ENCODE measurements at regions not wholly inside any gene's neighbourhood (a gene's known extent, or its start where the extent isn't known, plus 50 kb on each side); places are given as distances from the start of the nearest gene placed in this dataset.
A peak's percentile ranks its signal among the peaks of the same experiment; 100 is the strongest.
"Not testable (repeated sequence)": the region's sequence is repeated elsewhere in the genome, so short reads cannot be mapped to it uniquely, and the experiment has no call there.

DNA sequence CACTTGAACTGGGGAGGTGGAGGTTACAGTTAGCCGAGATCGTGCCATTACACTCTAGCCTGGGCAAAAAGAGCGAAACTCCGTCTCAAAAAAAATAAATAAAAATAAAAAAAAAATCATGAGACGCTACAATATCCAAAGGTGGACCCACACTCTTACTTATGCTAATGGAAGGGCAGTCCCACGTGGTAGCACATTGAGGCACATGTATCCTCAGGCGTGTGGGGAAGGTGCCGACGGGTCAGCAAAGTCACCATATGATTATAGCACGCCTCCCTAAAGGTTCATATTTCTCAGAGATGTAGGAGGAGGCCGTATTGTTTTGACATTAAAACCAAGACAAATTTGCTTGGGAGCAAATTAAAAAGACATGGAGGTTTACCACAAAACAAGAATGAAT is 201.6 kb downstream of the LRRC70 start:
- ATAC-seq = no peak
- intact Hi-C loops (cut with DNase I, micrococcal nuclease) = loop anchor here in 1 of 2 donors (5.0 kb wide), 1 partner anchor 318 kb away; no protein-coding TSS in a partner anchor
- no peak for DNase-seq

DNA sequence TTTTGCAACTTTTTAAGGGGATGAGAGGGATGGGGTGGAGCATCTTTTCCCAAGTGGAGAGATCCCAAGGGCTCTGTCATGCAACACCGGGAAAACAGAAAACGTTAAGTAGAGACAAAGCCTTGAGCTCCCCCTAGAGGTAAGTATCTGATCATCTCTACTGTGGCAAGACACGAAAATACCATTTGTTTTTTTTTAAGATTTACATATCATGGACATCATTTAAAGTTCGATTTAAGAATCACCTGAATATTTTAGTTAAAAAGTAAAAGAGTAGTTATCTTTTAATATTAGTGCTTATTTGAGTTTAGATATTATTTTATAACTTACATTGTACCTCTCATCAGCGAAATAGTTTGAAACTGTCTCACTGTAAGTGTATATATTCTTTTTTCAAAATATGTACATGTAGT is 200.4 kb downstream of the LRRC70 start:
- ATAC-seq (peak; percentile 76), DNase-seq (no peak)
- intact Hi-C loops (cut with DNase I, micrococcal nuclease) = no loop called here

DNA sequence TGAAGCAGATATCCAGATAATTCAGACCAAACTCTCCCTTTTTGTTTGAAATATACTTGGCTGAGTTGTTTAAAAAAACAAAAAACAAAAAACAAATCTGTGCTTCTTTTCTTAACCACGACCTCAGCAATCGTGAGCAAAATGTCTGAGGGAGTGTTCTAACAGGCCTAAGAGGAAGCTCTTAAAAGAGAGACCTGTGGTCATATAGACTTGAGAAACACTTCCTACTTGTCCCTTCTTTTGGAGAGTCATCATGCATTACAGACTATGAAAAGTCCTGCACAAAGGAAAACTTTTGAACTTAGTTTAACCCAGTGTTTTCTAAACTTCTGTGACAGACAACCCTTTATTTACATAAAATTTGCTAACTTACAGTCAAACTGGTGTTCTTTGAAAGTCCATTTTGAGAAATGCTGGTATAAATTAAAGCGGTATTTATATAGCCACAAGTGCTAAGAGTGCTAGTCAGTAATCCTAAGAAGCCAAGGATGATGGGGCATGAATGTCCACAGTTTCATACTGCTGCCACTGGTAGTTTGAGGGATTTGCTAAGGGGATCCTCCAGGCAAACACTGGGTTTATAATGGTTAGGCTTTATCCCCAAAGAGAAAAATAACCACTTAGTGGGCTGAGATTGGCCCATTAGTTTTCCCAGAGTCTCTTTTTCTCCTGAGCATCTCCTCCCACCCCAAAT is 199.8 kb downstream of the LRRC70 start:
- no peak for ATAC-seq
- DNase-seq = no peak
- intact Hi-C loops (cut with DNase I, micrococcal nuclease) = no loop called here

DNA sequence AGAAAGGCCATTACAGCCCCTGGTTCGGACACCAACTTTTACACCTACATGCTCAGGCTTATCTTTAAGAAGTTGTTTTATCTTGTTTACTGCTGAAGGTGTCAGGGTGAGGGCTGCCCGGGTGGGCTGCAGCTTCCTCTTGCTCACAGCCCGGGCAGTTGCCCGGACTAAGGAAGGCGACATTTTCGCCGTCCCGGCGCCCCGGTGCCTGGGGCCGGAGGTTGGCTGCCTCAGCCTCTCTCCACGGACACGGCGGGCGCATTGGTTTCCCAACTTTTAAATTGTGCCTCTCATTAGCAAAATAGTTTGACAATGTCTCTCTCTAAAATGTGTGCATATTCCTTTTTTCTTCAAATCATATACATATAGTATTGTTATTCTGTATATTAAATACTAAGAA is 198.5 kb downstream of the LRRC70 start:
- DNase-seq; intact Hi-C loops (cut with DNase I, micrococcal nuclease): not testable (repeated sequence)

DNA sequence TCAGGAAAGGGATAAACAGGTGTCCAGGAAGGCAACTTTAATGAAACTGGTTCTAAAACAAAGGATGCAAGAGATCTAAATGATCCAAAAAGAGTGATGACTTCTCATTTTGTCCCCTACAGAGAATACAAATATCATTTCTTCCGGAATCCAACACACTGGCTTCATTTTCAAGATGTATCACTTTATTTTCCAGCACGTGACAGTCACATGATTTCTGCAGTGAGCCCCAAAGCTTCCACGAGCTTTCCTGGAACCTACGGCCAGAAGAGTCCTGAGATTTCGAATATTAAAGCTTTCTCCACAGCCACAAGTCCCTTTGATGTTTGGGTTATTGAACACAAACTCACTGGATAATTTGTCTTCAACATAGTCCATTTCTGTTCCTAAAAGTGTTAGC is 198.0 kb downstream of the LRRC70 start:
- DNase-seq; ATAC-seq; intact Hi-C loops (cut with DNase I, micrococcal nuclease): not testable (repeated sequence)

More for the DNA sequence above, 198.5 kb downstream of the LRRC70 start:
- not testable (repeated sequence) for ATAC-seq

DNA sequence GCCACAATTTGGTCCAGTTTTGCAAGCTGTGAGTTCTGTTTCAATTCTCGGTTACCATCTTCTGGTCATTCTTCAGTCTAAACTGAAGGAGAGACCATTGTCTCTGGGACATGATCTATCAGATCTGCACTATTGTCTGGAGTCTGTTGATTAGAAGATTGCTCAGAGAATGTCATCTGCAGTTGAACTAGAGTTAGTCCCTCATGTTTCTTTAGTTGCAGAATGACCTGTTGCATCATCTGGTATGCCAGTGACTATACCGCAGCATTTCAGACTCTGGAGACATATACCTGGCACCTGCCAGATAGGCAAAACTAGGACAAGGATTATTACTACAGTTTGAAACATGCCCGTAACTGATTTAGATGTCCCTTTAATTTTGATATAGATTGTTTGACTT is 194.8 kb downstream of the LRRC70 start:
- ATAC-seq = no peak
- intact Hi-C loops (cut with DNase I, micrococcal nuclease) = no loop called here
- no peak for DNase-seq

DNA sequence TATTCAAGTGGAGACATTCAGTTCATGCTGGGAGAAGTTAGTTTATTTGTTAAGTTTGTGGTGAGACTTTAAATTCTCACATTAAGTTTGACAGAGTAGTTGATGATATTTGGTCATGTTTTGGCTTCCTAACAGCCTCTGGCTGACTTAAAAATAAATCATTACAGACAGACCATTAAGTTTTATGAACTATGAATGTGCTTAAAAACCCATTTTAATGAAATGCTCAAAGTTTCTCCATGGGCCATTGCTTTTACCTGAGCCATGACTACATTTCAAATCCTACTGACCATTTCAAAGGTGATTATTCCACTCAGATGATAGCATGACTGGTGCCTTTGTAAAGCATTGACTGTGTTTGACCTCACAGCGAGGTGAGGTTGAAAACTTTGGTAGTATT is 192.7 kb downstream of the LRRC70 start:
- ATAC-seq (no peak), DNase-seq (no peak)
- intact Hi-C loops (cut with DNase I, micrococcal nuclease) = no loop called here

DNA sequence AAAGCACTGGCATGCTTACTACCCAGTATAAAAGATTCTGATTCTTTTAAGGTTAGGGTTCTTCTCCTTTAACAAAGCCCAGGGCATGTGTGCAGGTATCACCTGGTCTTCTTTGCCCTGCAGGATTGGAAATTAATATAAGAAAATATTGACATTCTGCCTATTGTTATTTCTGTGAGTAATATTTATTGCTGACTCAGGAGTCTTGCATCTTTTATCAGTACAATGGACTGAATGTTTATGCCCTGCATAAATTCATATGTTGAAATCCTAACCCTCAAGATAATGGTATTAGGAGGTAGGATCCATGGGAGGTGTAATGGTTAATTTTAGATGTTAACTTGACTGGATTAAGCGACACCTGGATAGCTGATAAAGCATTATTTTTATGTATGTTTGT is 189.0 kb downstream of the LRRC70 start:
- ATAC-seq = no peak
- no peak for DNase-seq
- intact Hi-C loops (cut with DNase I, micrococcal nuclease) = no loop called here

DNA sequence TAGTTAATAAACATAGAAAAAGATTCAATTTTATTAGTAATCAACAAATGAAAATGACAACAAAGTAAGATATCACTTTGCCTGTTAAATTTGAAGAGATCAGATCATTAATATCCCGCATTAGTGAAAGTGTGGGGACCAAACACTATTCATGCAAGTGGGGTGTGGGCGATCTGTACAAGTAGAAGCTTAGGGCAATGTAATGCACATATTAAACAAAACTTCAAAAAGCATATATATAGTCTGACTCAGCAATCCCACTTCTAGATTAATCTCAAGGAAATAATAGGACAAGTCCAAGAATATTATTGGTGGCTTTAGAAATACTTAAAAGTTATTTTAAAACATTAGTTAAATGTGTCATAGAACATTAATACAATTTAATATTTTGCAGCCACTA is 188.5 kb downstream of the LRRC70 start:
- ATAC-seq = no peak
- intact Hi-C loops (cut with DNase I, micrococcal nuclease) = no loop called here

DNA sequence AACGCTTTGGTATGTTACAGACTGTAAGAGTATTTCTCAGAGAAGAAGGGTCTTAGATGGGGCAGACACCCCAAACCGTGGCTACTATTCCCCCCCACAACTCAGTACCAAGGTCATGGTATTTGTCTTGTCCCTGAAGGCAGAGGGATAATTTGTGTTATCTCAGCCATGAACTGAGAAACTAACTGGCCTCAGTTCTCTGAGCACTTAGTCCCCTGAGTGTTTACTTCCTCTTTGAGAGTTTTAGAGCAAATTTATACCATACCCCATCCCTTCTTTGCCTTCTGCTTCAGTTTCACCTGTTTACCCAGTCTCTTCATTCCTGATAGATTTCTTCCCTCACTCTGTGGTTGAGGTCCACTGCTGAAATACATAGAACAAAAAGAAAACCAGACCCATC is 183.9 kb downstream of the LRRC70 start:
- no peak for ATAC-seq
- no peak for DNase-seq
- intact Hi-C loops (cut with DNase I, micrococcal nuclease) = no loop called here

More for the DNA sequence above, 188.5 kb downstream of the LRRC70 start:
- no peak for DNase-seq

DNA sequence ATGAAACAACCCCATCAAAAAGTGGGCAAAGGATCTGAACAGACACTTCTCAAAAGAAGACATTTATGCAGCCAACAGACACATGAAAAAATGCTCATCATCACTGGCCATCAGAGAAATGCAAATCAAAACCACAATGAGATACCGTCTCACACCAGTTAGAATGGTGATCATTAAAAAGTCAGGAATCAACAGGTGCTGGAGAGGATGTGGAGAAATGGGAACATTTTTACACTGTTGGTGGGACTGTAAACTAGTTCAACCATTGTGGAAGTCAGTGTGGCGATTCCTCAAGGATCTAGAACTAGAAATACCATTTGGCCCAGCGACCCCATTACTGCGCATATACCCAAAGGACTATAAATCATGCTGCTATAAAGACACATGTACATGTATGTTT is 179.1 kb downstream of the LRRC70 start:
- intact Hi-C loops (cut with DNase I, micrococcal nuclease); ATAC-seq; DNase-seq: not testable (repeated sequence)

DNA sequence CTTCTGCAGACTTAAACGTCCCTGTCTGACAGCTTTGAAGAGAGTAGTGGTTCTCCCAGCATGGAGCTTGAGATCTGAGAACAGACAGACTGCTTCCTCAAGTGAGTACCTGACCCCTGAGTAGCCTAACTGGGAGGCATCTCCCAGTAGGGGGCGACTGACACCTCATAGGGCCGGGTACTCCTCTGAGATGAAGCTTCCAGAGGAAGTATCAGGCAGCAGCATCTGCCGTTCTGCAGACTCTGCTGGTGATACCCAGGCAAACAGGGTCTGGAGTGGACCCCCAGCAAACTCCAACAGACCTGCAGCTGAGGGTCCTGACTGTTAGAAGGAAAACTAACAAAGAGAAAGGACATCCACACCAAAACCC is 174.4 kb downstream of the LRRC70 start:
- DNase-seq; intact Hi-C loops (cut with DNase I, micrococcal nuclease); ATAC-seq: not testable (repeated sequence)

DNA sequence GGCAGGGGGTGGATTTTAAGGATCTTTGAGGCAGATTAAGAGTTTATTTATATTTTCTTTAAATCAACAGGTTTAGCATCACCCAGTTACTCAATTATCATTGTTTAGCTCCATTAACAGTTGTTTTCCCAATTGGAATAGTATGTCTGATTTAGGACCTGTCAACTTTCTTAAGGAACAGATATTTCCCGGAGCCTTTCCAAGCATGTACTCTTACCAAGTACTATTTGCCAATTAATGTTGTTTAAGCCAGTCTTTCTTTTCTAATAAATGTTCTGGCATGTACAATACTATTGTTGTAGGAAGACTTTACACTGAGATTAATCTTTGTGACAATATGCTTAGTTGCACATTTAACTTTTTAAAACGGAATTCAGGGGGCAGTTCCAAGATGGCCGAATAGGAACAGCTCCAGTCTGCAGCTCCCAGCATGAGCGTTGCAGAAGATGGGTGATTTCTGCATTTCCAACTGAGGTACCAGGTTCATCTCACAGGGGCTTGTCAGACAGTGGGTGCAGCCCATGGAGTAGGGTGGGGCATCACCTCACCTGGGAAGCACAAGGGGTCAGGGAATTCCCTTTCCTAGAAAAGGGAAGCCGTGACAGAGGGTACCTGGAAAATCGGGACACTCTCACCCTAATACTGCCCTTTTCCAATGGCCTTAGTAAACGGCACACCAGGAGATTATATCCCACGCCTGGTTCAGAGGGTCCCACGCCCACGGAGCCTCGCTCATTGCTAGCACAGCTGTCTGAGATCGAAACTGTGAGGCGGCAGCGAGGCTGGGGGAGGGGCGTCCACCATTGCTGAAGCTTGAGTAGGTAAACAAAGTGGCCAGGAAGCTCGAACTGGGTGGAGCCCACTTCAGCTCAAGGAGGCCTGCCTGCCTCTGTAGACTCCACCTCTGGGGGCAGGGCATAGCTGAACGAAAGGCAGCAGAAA is 173.7 kb downstream of the LRRC70 start:
- DNase-seq; ATAC-seq; intact Hi-C loops (cut with DNase I, micrococcal nuclease): not testable (repeated sequence)

DNA sequence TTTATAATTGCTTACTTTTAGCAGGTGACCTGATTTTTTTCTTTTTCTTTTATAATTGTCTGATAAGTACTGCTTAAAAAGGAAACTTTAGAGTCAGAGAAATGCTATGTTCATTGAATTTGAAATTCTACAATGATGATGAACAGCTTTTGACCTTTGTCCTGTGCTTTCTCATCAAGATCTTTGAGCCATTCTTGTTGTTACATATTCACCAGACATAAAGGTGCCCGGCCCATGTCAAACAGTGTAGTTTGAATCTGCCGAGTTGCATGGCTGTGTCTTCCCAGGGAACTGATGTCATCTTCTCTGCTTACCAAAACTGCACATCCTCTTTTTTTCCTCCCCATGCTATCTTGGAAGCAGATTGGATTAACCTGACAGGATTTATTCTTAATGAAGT is 163.6 kb downstream of the LRRC70 start:
- intact Hi-C loops (cut with DNase I, micrococcal nuclease) = no loop called here
- DNase-seq (peak in 1 of 2 donors; percentile 24), ATAC-seq (peak; percentile 97)

DNA sequence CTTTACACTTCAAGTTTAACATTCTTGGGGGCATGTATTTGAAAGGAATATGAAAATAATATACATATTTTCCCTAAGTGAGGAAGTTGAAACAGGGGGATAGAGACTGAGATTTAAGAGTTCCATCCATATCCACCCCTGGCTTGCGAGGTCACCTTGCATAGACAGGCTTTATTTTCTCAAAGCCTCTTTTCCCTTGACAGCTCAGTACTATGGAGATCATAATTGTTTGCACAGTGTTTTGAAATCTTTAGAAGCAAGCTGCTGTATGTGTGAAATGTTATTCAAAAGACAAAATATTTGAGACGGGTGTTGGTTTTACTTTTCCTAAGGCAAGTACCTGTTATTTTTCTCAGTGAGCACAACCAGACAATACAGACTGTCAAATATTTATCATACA is 163.1 kb downstream of the LRRC70 start:
- no peak for DNase-seq
- intact Hi-C loops (cut with DNase I, micrococcal nuclease) = no loop called here
- ATAC-seq = no peak

DNA sequence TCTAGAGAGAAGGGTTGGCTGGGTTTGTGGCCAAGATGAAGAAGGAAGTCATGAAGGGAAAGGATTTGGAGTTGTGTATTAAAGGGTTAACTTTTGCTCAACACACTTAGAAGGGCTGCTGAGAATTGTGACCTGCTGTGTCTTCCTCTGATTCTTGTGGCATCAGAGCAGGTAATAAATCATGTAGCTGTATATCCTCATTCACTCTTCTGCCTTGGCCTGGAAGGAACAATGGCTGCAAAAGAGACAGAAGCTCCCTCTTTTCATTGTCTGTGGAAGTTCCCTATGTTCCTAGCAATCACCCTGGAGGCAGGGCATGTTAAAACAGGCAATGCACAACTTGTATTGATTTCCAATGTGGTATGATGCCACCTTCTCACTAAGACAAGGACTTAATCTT is 159.1 kb downstream of the LRRC70 start:
- intact Hi-C loops (cut with DNase I, micrococcal nuclease) = no loop called here
- DNase-seq = no peak
- ATAC-seq = no peak

DNA sequence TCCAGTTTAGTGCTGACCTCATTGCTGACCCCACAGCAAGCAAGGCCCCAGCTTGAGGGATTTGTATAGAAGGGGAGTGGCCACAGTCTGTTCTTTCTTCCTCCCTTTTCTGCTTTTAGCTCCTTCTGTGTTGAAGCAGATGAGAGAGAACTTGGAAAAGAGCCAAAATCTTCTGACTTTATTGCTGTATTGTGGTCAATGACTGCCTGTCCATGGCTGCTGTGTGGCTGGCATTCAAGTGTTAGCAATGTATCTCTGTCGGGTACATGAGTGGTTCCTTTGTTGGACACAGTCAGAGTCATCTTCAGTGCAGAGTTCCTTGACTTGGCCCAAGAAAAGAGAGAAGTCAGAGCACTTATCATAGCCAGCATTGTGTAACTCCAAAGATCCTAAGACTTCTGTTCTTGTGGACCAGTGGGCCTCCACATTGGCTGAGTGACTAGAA is 154.1 kb downstream of the LRRC70 start:
- DNase-seq (no peak), ATAC-seq (peak; percentile 42)
- intact Hi-C loops (cut with DNase I, micrococcal nuclease) = no loop called here

DNA sequence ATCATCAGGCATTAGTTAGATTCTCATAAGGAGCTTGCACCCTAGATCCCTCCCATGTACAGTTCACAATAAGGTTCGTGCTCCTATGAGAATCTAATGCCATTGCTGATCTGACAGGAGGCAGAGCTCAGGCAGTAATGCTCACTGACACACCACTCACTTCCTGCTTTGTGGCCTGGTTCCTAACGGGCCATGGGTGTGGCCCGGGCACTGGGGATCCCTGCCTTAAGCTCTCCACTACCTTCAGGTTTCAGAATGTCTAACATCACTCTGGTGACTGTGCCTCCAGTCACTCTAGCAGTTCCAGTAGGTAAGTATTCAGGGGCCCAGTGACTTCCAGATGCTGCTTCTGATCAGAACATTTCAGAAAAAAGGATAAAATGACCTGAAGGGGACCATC is 152.4 kb downstream of the LRRC70 start:
- intact Hi-C loops (cut with DNase I, micrococcal nuclease) = no loop called here
- DNase-seq (no peak), ATAC-seq (no peak)

DNA sequence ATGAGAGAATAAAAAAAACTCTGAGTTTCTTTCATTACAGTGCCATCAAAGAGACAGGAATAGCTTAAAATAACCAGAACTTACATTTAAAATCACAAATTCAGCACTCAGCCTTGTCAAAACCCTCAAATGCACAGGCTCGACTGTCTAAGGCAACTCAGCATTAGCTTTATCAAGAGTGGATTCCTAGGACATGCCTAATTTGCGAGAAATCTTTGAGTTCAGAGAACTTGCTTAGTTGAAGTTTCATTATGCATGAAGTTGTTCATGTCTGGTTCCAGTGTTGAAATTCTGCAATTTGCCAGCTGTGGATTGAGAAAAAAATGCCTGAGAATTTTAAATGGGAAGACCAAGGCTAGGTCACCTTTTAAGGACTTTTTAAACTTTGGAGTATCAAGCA is 151.1 kb downstream of the LRRC70 start:
- intact Hi-C loops (cut with DNase I, micrococcal nuclease) = no loop called here
- no peak for ATAC-seq
- DNase-seq = no peak

DNA sequence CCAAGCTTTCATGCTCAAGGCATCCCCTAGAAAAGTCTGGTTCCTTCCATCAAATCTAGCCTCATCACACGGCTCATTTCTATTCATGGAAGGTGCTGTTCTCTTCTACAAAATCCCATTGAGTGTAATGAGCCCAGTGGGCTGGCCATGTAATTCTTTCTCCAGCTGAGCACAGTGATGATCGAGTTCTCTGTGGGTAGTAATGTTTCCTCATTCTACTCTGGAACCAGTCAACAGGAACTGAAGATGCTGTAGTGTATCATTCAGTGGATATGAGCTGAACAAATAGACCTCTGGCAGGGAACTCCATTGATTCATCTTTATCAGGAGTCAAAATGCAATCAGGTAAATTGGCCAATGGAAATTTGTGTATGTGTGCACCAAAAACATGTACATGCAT is 149.2 kb downstream of the LRRC70 start:
- ATAC-seq = no peak
- no peak for DNase-seq
- intact Hi-C loops (cut with DNase I, micrococcal nuclease) = no loop called here

Data from left colon (tissue), 2 donors.